ENCODE measurements at regions not wholly inside any gene's neighbourhood (a gene's known extent, or its start where the extent isn't known, plus 50 kb on each side); places are given as distances from the start of the nearest gene placed in this dataset.

DNA sequence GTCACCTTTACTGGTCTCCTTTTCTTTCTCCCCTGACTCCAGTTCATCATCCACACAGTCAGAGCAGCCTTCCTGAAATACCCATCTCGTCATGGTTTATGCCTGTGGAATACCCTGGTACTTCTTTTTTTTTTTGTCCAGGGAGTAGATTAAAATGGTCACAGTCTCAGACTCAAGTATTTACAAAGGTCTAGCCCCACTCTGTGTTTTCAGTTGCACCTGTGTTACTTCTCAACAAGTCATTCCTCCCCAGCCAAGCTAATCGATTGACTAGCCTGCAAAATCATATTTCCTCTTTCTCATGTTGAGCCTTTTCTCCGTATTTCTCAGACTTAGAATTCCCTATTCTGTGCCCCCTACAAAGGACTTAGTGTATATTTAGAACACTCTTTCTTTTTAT is 155.2 kb upstream of the KCNN2 start:
- Histone ChIP-seq H3K4ac (ENCODE audit: low read depth, low read length) (no peak overlapping the region), H4K5ac (ENCODE audit: insufficient read length, low read depth, low read length) (no peak overlapping the region), H3K56ac (ENCODE audit: insufficient read length, low read depth, low read length) (no peak overlapping the region), H3K79me2 (ENCODE audit: insufficient read depth, low read length) (no peaks in the 10 kb centered on the region), H2BK12ac (ENCODE audit: insufficient read length, low read depth, low read length) (no peak overlapping the region), H3K9me3 (ENCODE audit: control insufficient read depth, low read depth, low read length) (no peaks in the 10 kb centered on the region), H3K79me1 (ENCODE audit: insufficient read depth, low read depth, low read length, poor library complexity, severe bottlenecking) (no peaks in the 10 kb centered on the region), H2BK20ac (ENCODE audit: low read depth, low read length, poor library complexity, severe bottlenecking) (no peak overlapping the region), H3K27me3 (ENCODE audit: insufficient read depth, low read length) (no peaks in the 10 kb centered on the region), H2AFZ (ENCODE audit: low read length) (no peak overlapping the region), H4K8ac (replicated peaks; ENCODE audit: insufficient read length, low read depth, low read length) (no peak overlapping the region), H3K23me2 (ENCODE audit: insufficient read length, low read depth, low read length, poor library complexity, severe bottlenecking) (no peaks in the 10 kb centered on the region), H3K14ac (ENCODE audit: insufficient read depth, low read length) (no peak overlapping the region), H3K9ac (ENCODE audit: extremely low read depth, insufficient read length, low read length) (no peak overlapping the region), H4K91ac (ENCODE audit: insufficient read length, low read depth, low read length) (no peak overlapping the region), H2BK15ac (ENCODE audit: low read depth, low read length) (no peak overlapping the region), H3K4me2 (ENCODE audit: insufficient read depth, insufficient read length, low read length) (no peak overlapping the region), H2BK120ac (ENCODE audit: low read depth, low read length, poor library complexity, severe bottlenecking) (no peak overlapping the region), H3T11ph (ENCODE audit: low read length) (no peak overlapping the region), H3K4me1 (ENCODE audit: insufficient read depth, low read length) (no peaks in the 10 kb centered on the region), H4K20me1 (ENCODE audit: control insufficient read depth, insufficient read depth, insufficient read length) (no peaks in the 10 kb centered on the region), H3K27ac (ENCODE audit: insufficient read length, low read depth, low read length) (no peak overlapping the region), H3K18ac (ENCODE audit: insufficient read length, low read depth, low read length) (no peak overlapping the region), H3K23ac (ENCODE audit: insufficient read length, low read depth, low read length) (no peak overlapping the region), H2BK5ac (ENCODE audit: insufficient read length, low read length) (no peak overlapping the region), H2AK5ac (ENCODE audit: insufficient read length, low read length) (no peak overlapping the region)
- WGBS (ENCODE audit: extremely low coverage, insufficient read length, low lambda C conversion rate) = no CpG with 5 or more reads among the region's 3 CpGs
- Mint-ChIP-seq H3K36me3 (ENCODE audit: insufficient read depth in 1 of 3, low read depth in 3 of 3) (no peaks in the 10 kb centered on the region), H3K27me3 (ENCODE audit: low read depth) (peaks cover 2% of the 10 kb centered on the region; the same call in 1 of the 2 replicates), H3K4me3 (no peak overlapping the region), H3K27ac (no peak overlapping the region), H3K9me3 (no peaks in the 10 kb centered on the region), H3K4me1 (no peaks in the 10 kb centered on the region)
- TF ChIP-seq, protein P1, sequence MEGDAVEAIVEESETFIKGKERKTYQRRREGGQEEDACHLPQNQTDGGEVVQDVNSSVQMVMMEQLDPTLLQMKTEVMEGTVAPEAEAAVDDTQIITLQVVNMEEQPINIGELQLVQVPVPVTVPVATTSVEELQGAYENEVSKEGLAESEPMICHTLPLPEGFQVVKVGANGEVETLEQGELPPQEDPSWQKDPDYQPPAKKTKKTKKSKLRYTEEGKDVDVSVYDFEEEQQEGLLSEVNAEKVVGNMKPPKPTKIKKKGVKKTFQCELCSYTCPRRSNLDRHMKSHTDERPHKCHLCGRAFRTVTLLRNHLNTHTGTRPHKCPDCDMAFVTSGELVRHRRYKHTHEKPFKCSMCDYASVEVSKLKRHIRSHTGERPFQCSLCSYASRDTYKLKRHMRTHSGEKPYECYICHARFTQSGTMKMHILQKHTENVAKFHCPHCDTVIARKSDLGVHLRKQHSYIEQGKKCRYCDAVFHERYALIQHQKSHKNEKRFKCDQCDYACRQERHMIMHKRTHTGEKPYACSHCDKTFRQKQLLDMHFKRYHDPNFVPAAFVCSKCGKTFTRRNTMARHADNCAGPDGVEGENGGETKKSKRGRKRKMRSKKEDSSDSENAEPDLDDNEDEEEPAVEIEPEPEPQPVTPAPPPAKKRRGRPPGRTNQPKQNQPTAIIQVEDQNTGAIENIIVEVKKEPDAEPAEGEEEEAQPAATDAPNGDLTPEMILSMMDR (conservative IDR thresholded peaks at IDR 0.05) = no peak
- no peak for DNase-seq
